Right cardiac atrium (tissue), 5 donors: ENCODE measurements at regions not wholly inside any gene's neighbourhood (a gene's known extent, or its start where the extent isn't known, plus 50 kb on each side); places are given as distances from the start of the nearest gene placed in this dataset.
"Not testable (repeated sequence)": the region's sequence is repeated elsewhere in the genome, so short reads cannot be mapped to it uniquely, and the experiment has no call there.

ENCODE experiments used
- ATAC-seq, 2 donors: fragments of 200-7000 bp; cut with Tn5 transposase; one replicate each; pipeline versions ENCODE4 v1.8.0 to v1.9.1; 2020; ENCODE audit warnings: moderate library complexity in 2 of 2, mild to moderate bottlenecking in 1 of 2
- DNase-seq, 3 donors: peaks; one replicate each; pipeline ENCODE4 v3.0.0-alpha.2; 2020
- H3K27ac ChIP-seq: one replicate; pipeline ENCODE4 v1.5.1; 2013; ENCODE audit warnings: mild to moderate bottlenecking, low read length, control low read depth, moderate library complexity
- H3K27me3 ChIP-seq: one replicate; pipeline ENCODE4 v1.6.1; 2013; ENCODE audit not compliant: control insufficient read depth, insufficient read depth
- H3K4me1 ChIP-seq: one replicate; pipeline ENCODE4 v1.6.1; 2013; ENCODE audit warnings: low read length; ENCODE audit not compliant: control insufficient read depth, insufficient read depth
- H3K4me3 ChIP-seq: one replicate; pipeline ENCODE4 v1.5.1; 2013; ENCODE audit warnings: low read length, control low read depth
- H3K9me3 ChIP-seq: one replicate; pipeline ENCODE4 v1.6.1; 2013; ENCODE audit warnings: low read length; ENCODE audit not compliant: control insufficient read depth
- WGBS: extraction: QIAGEN DNeasy Blood & Tissue Kit; methylation state at CpG from one replicate; pipeline ENCODE4 v1.1.7; 2013; 5-methylcytosine and 5-hydroxymethylcytosine counted together
- intact Hi-C, 4 donors: fragments of 100-400 bp; cut with DNase I; formaldehyde crosslinking; loops; one replicate each; pipeline versions ENCODE4 v1.11.0 to v1.14.0; 2022 to 2023
- donor health status: healthy with polysubstance abuse.
- donor health status: DM: no; HTN: yes; CAD: no.
- donor health status: DM: no; HTN: no; CAD: no.
- donor health status: DM: no; HTN: yes; CAD: no; lungs with severe emphysema.
- donor health status: DM: yes; HTN: yes; CAD: no.

DNA sequence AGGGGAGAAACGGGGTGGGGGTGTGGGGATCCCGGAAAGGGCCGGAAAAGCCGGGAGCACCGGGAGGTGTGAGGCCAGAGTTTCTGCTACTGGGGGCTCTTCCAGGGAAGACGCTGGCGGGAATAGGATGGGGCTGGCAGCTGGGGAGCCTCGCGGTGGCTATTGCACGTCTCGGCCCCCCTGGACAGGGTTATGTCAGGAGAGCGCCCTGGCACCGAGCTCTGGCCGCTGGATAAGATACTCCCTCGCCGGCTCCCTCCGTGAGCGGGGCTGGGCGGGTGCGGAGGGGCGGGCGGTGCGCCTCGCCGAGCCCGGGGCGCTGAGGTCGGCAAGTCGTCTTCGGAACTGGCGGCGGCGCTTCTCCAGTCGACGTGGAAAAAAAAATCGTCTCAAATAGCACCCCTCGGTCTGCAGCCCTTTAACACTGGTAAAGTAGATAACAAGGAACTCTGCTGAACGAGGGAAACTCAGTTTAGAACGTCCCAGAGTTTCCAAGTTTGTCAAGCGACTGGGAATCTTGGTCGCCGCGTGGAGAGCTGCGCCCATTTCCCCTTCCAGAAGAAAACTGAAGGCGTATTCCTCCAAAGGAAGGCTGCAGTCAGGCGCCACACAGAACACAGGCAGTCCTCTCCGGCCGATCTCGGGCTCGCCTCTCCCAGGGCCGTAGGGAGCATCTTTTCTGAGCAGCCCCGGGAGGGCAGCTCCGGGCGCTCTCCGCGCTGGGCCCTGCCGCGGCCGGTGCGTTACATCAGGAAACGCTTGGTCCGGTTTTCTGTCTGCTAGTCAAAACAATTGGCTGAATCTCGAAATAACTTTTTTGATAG lies 115.1 kb downstream of the KCNRG start:
- Histone ChIP-seq H3K27ac (peak overlapping the region; percentile 18), H3K27me3 (no peaks in the 10 kb centered on the region), H3K9me3 (no peaks in the 10 kb centered on the region), H3K4me1 (no peaks in the 10 kb centered on the region), H3K4me3 (peak overlapping the region; percentile 57)
- ATAC-seq: peak in 1 of 2 donors; percentile 48
- peak; percentile 40 to 64 (median 63) for DNase-seq
- intact Hi-C loops: no loop called here
- WGBS: 2% methylated on average over 63 of the region's 63 CpGs

GRCh38 chr13:50131920-50132903 lies 117.0 kb downstream of the KCNRG start:
- intact Hi-C loops: no loop called here
- Histone ChIP-seq H3K27me3 (no peaks in the 10 kb centered on the region), H3K4me3 (no peak overlapping the region), H3K9me3 (no peaks in the 10 kb centered on the region), H3K27ac (no peak overlapping the region), H3K4me1 (no peaks in the 10 kb centered on the region)
- ATAC-seq (no peak), DNase-seq (peak in 1 of 3 donors; percentile 48)
- 36% methylated on average over 34 of the region's 34 CpGs for WGBS

DNA sequence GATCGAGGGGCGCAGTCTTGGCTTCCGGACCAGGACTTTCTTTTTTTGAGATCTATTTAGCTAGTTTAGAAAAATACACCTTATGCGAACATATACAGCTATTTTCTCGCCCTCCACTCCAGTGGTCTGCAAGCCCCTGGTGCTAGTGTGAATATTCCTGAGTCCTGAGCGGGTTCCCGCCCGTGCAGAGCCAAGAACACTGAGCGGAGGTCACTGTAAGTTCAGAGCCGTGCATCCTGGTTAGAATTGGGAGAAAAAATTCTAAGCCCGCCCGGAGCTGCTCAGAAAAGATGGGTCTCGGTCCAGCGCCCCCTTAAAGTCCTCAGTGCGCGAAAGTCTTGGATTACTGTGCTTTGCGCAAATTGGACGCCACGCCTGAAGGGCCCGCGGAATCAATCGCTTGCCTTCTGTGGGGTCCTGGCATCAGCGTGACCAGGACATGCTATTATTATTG lies 117.7 kb downstream of the KCNRG start:
- intact Hi-C loops: no loop called here
- WGBS: 48% methylated on average over 23 of the region's 23 CpGs
- H3K27me3 ChIP-seq: no peaks in the 10 kb centered on the region

DNA sequence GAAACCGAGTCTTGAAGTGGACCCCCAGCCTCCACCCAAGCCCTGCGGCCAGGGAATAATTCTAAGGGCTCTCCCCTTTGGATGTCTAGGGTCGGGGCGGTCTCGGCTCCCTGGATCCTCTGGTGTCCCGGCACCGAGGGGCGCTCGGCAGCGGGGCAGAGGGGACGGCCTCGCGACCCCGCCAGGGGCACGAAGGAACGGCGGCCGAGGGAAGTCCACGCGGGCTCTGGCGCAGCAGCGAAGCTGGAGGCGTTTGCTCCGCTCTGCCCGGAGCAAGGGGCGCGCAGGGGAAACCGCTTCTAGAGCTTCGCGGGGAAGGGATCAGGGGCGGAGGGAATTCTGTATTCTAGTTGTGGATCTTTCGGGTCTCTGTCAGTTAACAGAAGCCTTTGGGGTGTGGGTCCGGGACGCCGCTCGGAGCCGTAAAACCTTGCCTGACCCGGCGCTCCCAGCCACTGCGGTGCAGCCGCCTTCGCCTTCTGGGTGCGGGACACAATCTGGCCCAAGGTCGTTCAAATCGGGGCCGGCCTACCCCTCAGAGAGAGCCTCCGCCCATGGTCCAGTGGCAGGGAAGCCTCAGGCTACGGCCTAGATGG lies 118.2 kb downstream of the KCNRG start:
- intact Hi-C loops: no loop called here
- Histone ChIP-seq H3K9me3 (no peaks in the 10 kb centered on the region), H3K4me1 (no peaks in the 10 kb centered on the region), H3K27ac (no peak overlapping the region), H3K4me3 (no peak overlapping the region), H3K27me3 (no peaks in the 10 kb centered on the region)
- ATAC-seq (no peak), DNase-seq (peak in 2 of 3 donors; percentile 40 to 52)
- WGBS: 79% methylated on average over 48 of the region's 48 CpGs

More for the DNA sequence above, 117.7 kb downstream of the KCNRG start:
- no peak for DNase-seq
- ATAC-seq: no peak
- Histone ChIP-seq H3K9me3 (no peaks in the 10 kb centered on the region), H3K4me3 (no peak overlapping the region), H3K27ac (no peak overlapping the region), H3K4me1 (no peaks in the 10 kb centered on the region)

DNA sequence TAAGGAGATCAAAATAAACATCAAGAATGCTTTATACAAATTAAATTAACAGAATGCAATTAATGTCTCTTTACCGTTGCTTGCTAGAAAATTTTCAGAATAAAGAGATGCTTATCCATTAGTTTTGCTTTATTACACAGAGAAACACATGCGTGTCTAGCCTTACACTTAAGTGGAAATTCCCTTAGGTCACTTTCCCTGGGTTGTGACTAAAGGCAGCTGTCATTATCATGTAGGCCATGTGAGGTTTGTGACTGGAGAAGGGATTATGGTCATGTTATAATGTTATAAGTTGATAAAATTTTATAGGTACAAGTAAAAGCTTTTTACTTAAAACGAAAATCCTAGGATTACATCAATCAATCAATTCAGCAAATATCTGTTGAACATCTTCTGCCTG lies 121.0 kb downstream of the KCNRG start:
- H3K9me3 ChIP-seq: no peaks in the 10 kb centered on the region
- DNase-seq (no peak), ATAC-seq (no peak)
- H3K4me1 ChIP-seq: no peaks in the 10 kb centered on the region
- H3K27ac ChIP-seq: no peak overlapping the region
- no peaks in the 10 kb centered on the region for H3K27me3 ChIP-seq
- intact Hi-C loops: no loop called here
- H3K4me3 ChIP-seq: no peak overlapping the region
- 88% methylated on average over 3 of the region's 3 CpGs for WGBS

GRCh38 chr13:50136678-50137077 lies 121.4 kb downstream of the KCNRG start:
- 86% methylated on average over 3 of the region's 3 CpGs for WGBS
- DNase-seq: no peak
- intact Hi-C loops: no loop called here
- Histone ChIP-seq H3K4me3 (no peak overlapping the region), H3K4me1 (no peaks in the 10 kb centered on the region), H3K9me3 (no peaks in the 10 kb centered on the region), H3K27me3 (no peaks in the 10 kb centered on the region), H3K27ac (no peak overlapping the region)
- no peak for ATAC-seq

DNA sequence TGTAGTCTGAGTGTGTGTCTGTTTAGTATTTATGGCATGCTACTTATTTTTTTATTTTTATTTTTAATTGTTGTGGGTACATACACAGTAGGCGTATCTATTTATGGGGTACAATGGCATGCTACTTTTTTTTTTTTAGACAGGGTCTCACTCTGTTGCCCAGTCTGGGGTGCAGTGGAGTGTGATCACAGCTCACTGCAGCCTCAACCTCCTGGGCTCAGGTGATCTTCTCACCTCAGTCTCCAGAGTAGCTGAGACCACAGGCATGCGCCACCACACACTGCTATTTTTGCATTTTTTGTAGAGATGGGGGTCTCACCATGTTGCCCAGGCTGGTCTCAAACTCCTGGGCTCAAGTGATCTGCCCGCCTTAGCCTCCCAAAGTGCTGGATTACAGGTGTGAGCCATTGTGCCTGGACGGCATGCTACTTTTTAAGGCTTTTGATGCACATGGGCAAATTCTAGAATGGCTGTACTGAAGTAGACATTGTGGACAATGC lies 124.2 kb downstream of the KCNRG start:
- H3K27ac ChIP-seq, ATAC-seq, H3K9me3 ChIP-seq, DNase-seq, H3K4me1 ChIP-seq, H3K4me3 ChIP-seq, H3K27me3 ChIP-seq, intact Hi-C loops: not testable (repeated sequence)
- 97% methylated on average over 4 of the region's 4 CpGs for WGBS

- Histone ChIP-seq H3K4me1 (no peaks in the 10 kb centered on the region), H3K27ac (no peak overlapping the region), H3K9me3 (no peaks in the 10 kb centered on the region), H3K27me3 (no peaks in the 10 kb centered on the region), H3K4me3 (no peak overlapping the region)
- DNase-seq: no peak
- intact Hi-C loops: no loop called here
- WGBS: 78% methylated on average over 2 of the region's 2 CpGs
- no peak for ATAC-seq
Observed at GRCh38 chr13:50140153-50140552, 124.9 kb downstream of the KCNRG start.

DNA sequence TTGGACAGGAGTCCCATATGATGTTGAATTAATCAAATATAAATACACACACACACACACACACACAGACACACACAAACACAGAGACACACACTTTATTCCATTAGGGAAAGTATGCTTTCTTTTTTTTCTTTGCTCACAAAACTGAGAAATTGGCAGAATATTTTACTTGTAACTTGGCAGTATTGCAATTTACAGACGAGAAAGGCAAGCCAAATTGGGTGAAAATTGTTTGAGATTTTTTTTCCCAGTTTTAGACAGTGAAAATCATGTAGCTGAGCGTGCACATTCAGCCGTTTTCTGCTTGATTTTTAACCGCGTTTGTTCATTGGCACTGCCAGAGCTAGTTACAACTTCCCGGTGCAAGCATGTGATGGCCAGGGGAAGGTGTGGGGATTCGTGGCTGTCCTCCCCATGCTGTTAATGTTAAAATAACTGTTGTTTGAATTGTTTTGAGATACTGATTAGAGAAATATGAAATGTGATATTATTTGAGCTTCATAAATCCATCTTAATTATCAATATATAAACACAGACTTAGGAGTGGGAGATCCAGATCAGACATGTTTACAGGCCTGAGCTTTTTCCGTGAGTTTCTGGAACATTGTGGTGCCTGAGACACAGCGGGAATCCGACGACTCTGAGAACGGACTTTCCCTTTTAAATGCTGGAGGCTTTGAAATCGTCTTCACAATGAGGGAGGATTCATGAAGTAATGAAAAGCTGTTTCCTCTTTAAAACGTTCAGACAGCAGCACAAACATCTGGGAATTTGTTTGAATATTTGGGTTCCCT lies 125.5 kb downstream of the KCNRG start:
- ATAC-seq (no peak), DNase-seq (no peak)
- no peak overlapping the region for H3K4me3 ChIP-seq
- no peak overlapping the region for H3K27ac ChIP-seq
- no peaks in the 10 kb centered on the region for H3K27me3 ChIP-seq
- intact Hi-C loops: no loop called here
- WGBS: 45% methylated on average over 14 of the region's 14 CpGs
- H3K4me1 ChIP-seq: no peaks in the 10 kb centered on the region
- no peaks in the 10 kb centered on the region for H3K9me3 ChIP-seq

DNA sequence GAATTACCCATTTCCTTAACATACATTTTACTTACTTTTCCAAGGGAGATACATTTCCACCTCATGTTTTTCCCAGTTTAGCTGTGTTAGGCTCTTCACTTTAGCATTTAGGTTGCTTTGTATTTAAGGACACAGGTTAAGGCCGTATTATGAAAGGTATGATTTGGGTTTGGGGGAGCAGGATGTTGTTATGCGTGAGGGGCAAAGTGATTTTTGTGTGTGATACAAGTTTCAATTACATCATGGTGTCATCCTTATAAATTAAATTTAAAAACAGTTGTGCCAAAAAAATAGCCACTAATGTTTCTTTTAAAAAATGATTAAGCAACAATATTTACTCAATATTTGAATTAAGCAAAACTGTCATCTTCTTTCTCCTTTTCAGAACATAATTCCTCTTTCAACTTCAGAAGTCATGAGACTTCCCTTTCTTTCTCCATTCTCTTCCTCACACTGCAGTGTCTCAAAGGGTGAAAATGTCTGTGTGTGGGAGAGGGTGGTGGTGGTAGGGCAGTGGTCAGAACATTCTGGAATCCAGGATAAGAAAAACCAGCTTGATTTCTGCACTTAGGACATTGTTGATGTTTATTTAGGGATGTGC lies 126.2 kb downstream of the KCNRG start:
- Histone ChIP-seq H3K4me3 (no peak overlapping the region), H3K9me3 (no peaks in the 10 kb centered on the region), H3K4me1 (no peaks in the 10 kb centered on the region), H3K27me3 (no peaks in the 10 kb centered on the region), H3K27ac (no peak overlapping the region)
- DNase-seq: no peak
- 90% methylated on average over 2 of the region's 2 CpGs for WGBS
- intact Hi-C loops: no loop called here
- no peak for ATAC-seq
